ENCODE measurements at regions not wholly inside any gene's neighbourhood (a gene's known extent, or its start where the extent isn't known, plus 50 kb on each side); places are given as distances from the start of the nearest gene placed in this dataset.

- no peak overlapping the region for H3K9ac ChIP-seq (ENCODE audit: control insufficient read depth, extremely low read depth, insufficient read depth, low read length)
- H3K9me1 ChIP-seq (ENCODE audit: control insufficient read depth, extremely low read depth, insufficient read depth, low read length): no peaks in the 10 kb centered on the region
- H3K4me3 ChIP-seq (ENCODE audit: control insufficient read depth in 2 of 3, extremely low read depth in 1 of 3, insufficient read depth in 2 of 3, low read depth in 1 of 3, low read length in 3 of 3): no peak overlapping the region
- FAIRE-seq (no peak), DNase-seq (ENCODE audit: low read depth, low spot score) (no peak)
- no peak overlapping the region for H3K27ac ChIP-seq (ENCODE audit: control insufficient read depth, insufficient read depth, low read length)
- no peaks in the 10 kb centered on the region for H3K9me3 ChIP-seq (ENCODE audit: control insufficient read depth, low read depth, low read length)
- no peaks in the 10 kb centered on the region for H3K27me3 ChIP-seq (ENCODE audit: control insufficient read depth, extremely low read depth, insufficient read depth, low read length)
- H3K79me2 ChIP-seq (ENCODE audit: control insufficient read depth, insufficient read depth, low read length): no peaks in the 10 kb centered on the region
- dilution Hi-C loops (cut with MboI; ENCODE audit: extremely low pct_ligation_motif_present, low sequenced_read_pairs): no loop called here
- no peaks in the 10 kb centered on the region for H3K4me1 ChIP-seq (ENCODE audit: control insufficient read depth, extremely low read depth, insufficient read depth, low read length)
- no peaks in the 10 kb centered on the region for H4K20me1 ChIP-seq (ENCODE audit: control insufficient read depth, extremely low read depth, insufficient read depth, low read length)
- H3K4me2 ChIP-seq (ENCODE audit: control insufficient read depth, extremely low read depth, insufficient read depth, low read depth, low read length): no peak overlapping the region
- TF ChIP-seq EZH2 (IDR thresholded peaks at IDR 0.05; ENCODE audit: low read length) (no peak), CTCF (optimal IDR thresholded peaks at IDR 0.05 in 1 of 3, IDR thresholded peaks at IDR 0.05 in 1 of 3, conservative IDR thresholded peaks at IDR 0.05 in 1 of 3; ENCODE audit: extremely low read depth in 1 of 3, insufficient read depth in 2 of 3, low read length in 3 of 3) (no peak)
- no peaks in the 10 kb centered on the region for H3K36me3 ChIP-seq (ENCODE audit: control insufficient read depth in 2 of 2, extremely low read depth in 1 of 2, insufficient read depth in 2 of 2, low read length in 2 of 2)
- no peak overlapping the region for H2AFZ ChIP-seq (ENCODE audit: control insufficient read depth, low read length)
These were observed 124.3 kb downstream of the DICER1 start for GRCh38 chr14:95033031-95033430.

- Histone ChIP-seq H3K4me3 (ENCODE audit: control insufficient read depth in 2 of 3, extremely low read depth in 1 of 3, insufficient read depth in 2 of 3, low read depth in 1 of 3, low read length in 3 of 3) (no peak overlapping the region), H3K9me3 (ENCODE audit: control insufficient read depth, low read depth, low read length) (no peaks in the 10 kb centered on the region), H3K9me1 (ENCODE audit: control insufficient read depth, extremely low read depth, insufficient read depth, low read length) (no peaks in the 10 kb centered on the region), H3K27me3 (ENCODE audit: control insufficient read depth, extremely low read depth, insufficient read depth, low read length) (no peaks in the 10 kb centered on the region), H3K4me2 (ENCODE audit: control insufficient read depth, extremely low read depth, insufficient read depth, low read depth, low read length) (no peak overlapping the region), H3K9ac (ENCODE audit: control insufficient read depth, extremely low read depth, insufficient read depth, low read length) (no peak overlapping the region), H4K20me1 (ENCODE audit: control insufficient read depth, extremely low read depth, insufficient read depth, low read length) (no peaks in the 10 kb centered on the region), H3K79me2 (ENCODE audit: control insufficient read depth, insufficient read depth, low read length) (no peaks in the 10 kb centered on the region), H3K27ac (ENCODE audit: control insufficient read depth, insufficient read depth, low read length) (no peak overlapping the region), H2AFZ (ENCODE audit: control insufficient read depth, low read length) (no peak overlapping the region), H3K4me1 (ENCODE audit: control insufficient read depth, extremely low read depth, insufficient read depth, low read length) (no peaks in the 10 kb centered on the region), H3K36me3 (ENCODE audit: control insufficient read depth in 2 of 2, extremely low read depth in 1 of 2, insufficient read depth in 2 of 2, low read length in 2 of 2) (no peaks in the 10 kb centered on the region)
- TF ChIP-seq CTCF (optimal IDR thresholded peaks at IDR 0.05 in 1 of 3, IDR thresholded peaks at IDR 0.05 in 1 of 3, conservative IDR thresholded peaks at IDR 0.05 in 1 of 3; ENCODE audit: extremely low read depth in 1 of 3, insufficient read depth in 2 of 3, low read length in 3 of 3): no peak
- no peak for TF ChIP-seq EZH2 (IDR thresholded peaks at IDR 0.05; ENCODE audit: low read length)
- FAIRE-seq (no peak), DNase-seq (ENCODE audit: low read depth, low spot score) (no peak)
- dilution Hi-C loops (cut with MboI; ENCODE audit: extremely low pct_ligation_motif_present, low sequenced_read_pairs): no loop called here
These were observed 130.4 kb downstream of the DICER1 start for GRCh38 chr14:95026851-95027463.

Data from keratinocyte (primary cell).